Neural progenitor cell (in vitro differentiated cells): ENCODE measurements at regions not wholly inside any gene's neighbourhood (a gene's known extent, or its start where the extent isn't known, plus 50 kb on each side); places are given as distances from the start of the nearest gene placed in this dataset.

Source experiments
- DNase-seq: peaks from one replicate; pipeline ENCODE4 v3.0.0-alpha.2; 2016; ENCODE audit warnings: low spot score
- H2AFZ ChIP-seq: fragments of 200-600 bp; sonication (generic); replicated peaks from 2 replicates; pipeline ENCODE4 v1.6.1; 2016; ENCODE audit warnings: antibody characterized with exemption
- H3F3A ChIP-seq: fragments of 200-600 bp; sonication (generic); 2 replicates; pipeline ENCODE4 v1.6.1; 2016; ENCODE audit warnings: antibody characterized with exemption, low read depth
- H3K27ac ChIP-seq: fragments of 200-600 bp; sonication (generic); 2 replicates; pipeline ENCODE4 v1.5.1; 2016; ENCODE audit warnings: mild to moderate bottlenecking
- H3K27me3 ChIP-seq: fragments of 200-600 bp; sonication (generic); 2 replicates; pipeline ENCODE4 v1.6.1; 2016; ENCODE audit warnings: mild to moderate bottlenecking, moderate library complexity
- H3K36me3 ChIP-seq: fragments of 200-600 bp; sonication (generic); 2 replicates; pipeline ENCODE4 v1.5.1; 2016
- H3K4me1 ChIP-seq: fragments of 200-600 bp; sonication (generic); 2 replicates; pipeline ENCODE4 v1.6.1; 2016; ENCODE audit warnings: mixed run types
- H3K4me2 ChIP-seq: fragments of 200-600 bp; sonication (generic); 2 replicates; pipeline ENCODE4 v1.6.1; 2016
- H3K4me3 ChIP-seq: fragments of 200-600 bp; sonication (generic); 2 replicates; pipeline ENCODE4 v1.5.1; 2016
- H3K79me2 ChIP-seq: fragments of 200-600 bp; sonication (generic); 2 replicates; pipeline ENCODE4 v1.6.1; 2016; ENCODE audit warnings: low read depth
- H3K9ac ChIP-seq: fragments of 200-600 bp; sonication (generic); 2 replicates; pipeline ENCODE4 v1.6.1; 2016
- H3K9me3 ChIP-seq: fragments of 200-600 bp; sonication (generic); 2 replicates; pipeline ENCODE4 v1.5.1; 2016; ENCODE audit warnings: low read depth
- H4K20me1 ChIP-seq: fragments of 200-600 bp; sonication (generic); 2 replicates; pipeline ENCODE4 v1.6.1; 2016; ENCODE audit warnings: low read depth
- H3K27ac Mint-ChIP-seq: 3 replicates; pipeline ENCODE4 v1.8.0; 2021; ENCODE audit warnings: mixed read lengths
- H3K27me3 Mint-ChIP-seq: 2 replicates; pipeline ENCODE4 v1.8.0; 2022; ENCODE audit warnings: low read depth, mild to moderate bottlenecking, inconsistent platforms, moderate library complexity, mixed read lengths; ENCODE audit not compliant: insufficient read depth
- H3K36me3 Mint-ChIP-seq: 3 replicates; pipeline ENCODE4 v1.8.0; 2021; ENCODE audit warnings: mixed read lengths
- H3K4me1 Mint-ChIP-seq: 3 replicates; pipeline ENCODE4 v1.8.0; 2021; ENCODE audit warnings: mixed read lengths
- H3K4me3 Mint-ChIP-seq: 3 replicates; pipeline ENCODE4 v1.8.0; 2021; ENCODE audit warnings: mild to moderate bottlenecking, moderate library complexity, mixed read lengths
- H3K9me3 Mint-ChIP-seq: 3 replicates; pipeline ENCODE4 v1.8.0; 2020; ENCODE audit warnings: mixed read lengths
- CTCF ChIP-seq: fragments of 200-600 bp; sonication (generic); IDR thresholded peaks from 2 replicates; pipeline ENCODE4 v1.5.1; 2017; ENCODE audit warnings: antibody characterized with exemption, mild to moderate bottlenecking
- EZH2 ChIP-seq: fragments of 200-600 bp; sonication (generic); IDR thresholded peaks from 2 replicates; pipeline ENCODE4 v1.6.1; 2017; ENCODE audit warnings: antibody characterized with exemption, mild to moderate bottlenecking, moderate library complexity
- EZH2phosphoT487 ChIP-seq: fragments of 200-600 bp; sonication (generic); IDR thresholded peaks from 2 replicates; pipeline ENCODE4 v1.6.1; 2017; ENCODE audit warnings: antibody characterized with exemption

GRCh38 chr4:123844374-123844773 is 447.8 kb downstream of the SPRY1 start:
- H3K79me2 ChIP-seq, result no peaks in the 10 kb centered on the region

GRCh38 chr4:123846092-123846491 is 449.5 kb downstream of the SPRY1 start:
- no peaks in the 10 kb centered on the region for H3K36me3 ChIP-seq
- H2AFZ ChIP-seq, result no peak overlapping the region
- H3K27me3 ChIP-seq, result no peaks in the 10 kb centered on the region
- H4K20me1 ChIP-seq, result no peaks in the 10 kb centered on the region
- no peak overlapping the region for H3K9ac ChIP-seq
- TF ChIP-seq EZH2phosphoT487, result no peak
- no peak for TF ChIP-seq CTCF
- TF ChIP-seq EZH2, result no peak
- H3K9me3 ChIP-seq, result no peaks in the 10 kb centered on the region
- H3K4me3 ChIP-seq, result no peak overlapping the region
- no peaks in the 10 kb centered on the region for H3K27me3 Mint-ChIP-seq
- no peak overlapping the region for H3K4me2 ChIP-seq
- DNase-seq, result no peak
- no peaks in the 10 kb centered on the region for H3K4me1 Mint-ChIP-seq
- H3F3A ChIP-seq, result no peaks in the 10 kb centered on the region
- H3K4me1 ChIP-seq, result peaks cover 8% of the 10 kb centered on the region
- H3K36me3 Mint-ChIP-seq, result peaks cover 21% of the 10 kb centered on the region
- peaks cover 31% of the 10 kb centered on the region for H3K9me3 Mint-ChIP-seq
- no peaks in the 10 kb centered on the region for H3K79me2 ChIP-seq
- no peak overlapping the region for H3K4me3 Mint-ChIP-seq
- no peak overlapping the region for H3K27ac Mint-ChIP-seq
- H3K27ac ChIP-seq, result no peak overlapping the region

More at GRCh38 chr4:123844374-123844773, 447.8 kb downstream of the SPRY1 start:
- Histone ChIP-seq H3K4me1 (peaks cover 3% of the 10 kb centered on the region), H3K9ac (no peak overlapping the region), H2AFZ (no peak overlapping the region), H3K27ac (no peak overlapping the region), H3K27me3 (no peaks in the 10 kb centered on the region), H3K4me3 (no peak overlapping the region), H3F3A (no peaks in the 10 kb centered on the region), H3K4me2 (no peak overlapping the region), H3K36me3 (no peaks in the 10 kb centered on the region), H4K20me1 (no peaks in the 10 kb centered on the region), H3K9me3 (no peaks in the 10 kb centered on the region)
- no peak for DNase-seq
- Mint-ChIP-seq H3K27me3 (no peaks in the 10 kb centered on the region), H3K36me3 (peaks cover 21% of the 10 kb centered on the region), H3K4me1 (peaks cover 14% of the 10 kb centered on the region), H3K4me3 (no peak overlapping the region), H3K9me3 (peaks cover 31% of the 10 kb centered on the region), H3K27ac (no peak overlapping the region)
- no peak for TF ChIP-seq EZH2phosphoT487
- TF ChIP-seq CTCF, result no peak
- TF ChIP-seq EZH2, result no peak

GRCh38 chr4:123846561-123846960 is 450.0 kb downstream of the SPRY1 start:
- Histone ChIP-seq H3K27ac (no peak overlapping the region), H3K4me1 (peaks cover 8% of the 10 kb centered on the region), H3K79me2 (no peaks in the 10 kb centered on the region), H3F3A (no peaks in the 10 kb centered on the region), H3K4me3 (no peak overlapping the region), H2AFZ (no peak overlapping the region), H4K20me1 (no peaks in the 10 kb centered on the region), H3K36me3 (no peaks in the 10 kb centered on the region), H3K9ac (no peak overlapping the region), H3K4me2 (no peak overlapping the region), H3K27me3 (no peaks in the 10 kb centered on the region), H3K9me3 (no peaks in the 10 kb centered on the region)
- Mint-ChIP-seq H3K27me3 (no peaks in the 10 kb centered on the region), H3K27ac (no peak overlapping the region), H3K36me3 (peaks cover 21% of the 10 kb centered on the region), H3K4me1 (no peaks in the 10 kb centered on the region), H3K4me3 (no peak overlapping the region), H3K9me3 (peaks cover 31% of the 10 kb centered on the region)
- TF ChIP-seq EZH2phosphoT487, result no peak
- no peak for TF ChIP-seq EZH2
- no peak for TF ChIP-seq CTCF
- DNase-seq, result no peak
